NCI-H1417 (cell line): ENCODE measurements at regions not wholly inside any gene's neighbourhood (a gene's known extent, or its start where the extent isn't known, plus 50 kb on each side); places are given as distances from the start of the nearest gene placed in this dataset.
"Not testable (repeated sequence)": the region's sequence is repeated elsewhere in the genome, so short reads cannot be mapped to it uniquely, and the experiment has no call there.

ENCODE experiments used
- DNase-seq, 3 experiments: peaks; one replicate each; lab custom pipeline; 2025; lab: John Stamatoyannopoulos, UW

GRCh38 chr1:5634893-5635292 is 357.3 kb downstream of the NPHP4 start:
- DNase-seq: no peak

DNA sequence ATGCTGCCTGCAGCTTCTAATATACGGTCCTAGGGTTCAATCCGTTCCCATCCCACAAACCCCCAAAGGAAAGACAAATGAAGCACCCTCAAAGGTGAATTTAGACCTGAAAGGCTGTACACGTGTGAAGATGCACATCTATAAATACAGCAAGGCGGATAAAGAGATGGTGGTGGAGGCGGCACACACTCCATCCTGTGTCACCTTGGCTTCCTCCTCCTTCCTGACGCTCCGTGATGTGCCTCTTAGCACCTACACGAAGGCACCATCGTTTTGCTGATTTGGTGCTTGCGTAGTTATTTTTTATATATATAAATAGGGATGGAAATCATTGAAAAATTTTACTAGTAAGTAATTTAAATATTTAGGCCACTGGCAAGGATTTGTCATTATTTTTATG is 359.4 kb downstream of the NPHP4 start:
- no peak for DNase-seq

GRCh38 chr1:5632224-5632623 is 360.0 kb downstream of the NPHP4 start:
- no peak for DNase-seq

GRCh38 chr1:5628416-5628815 is 363.8 kb downstream of the NPHP4 start:
- DNase-seq: no peak

- DNase-seq: no peak
Observed at GRCh38 chr1:5623399-5623798, 368.8 kb downstream of the NPHP4 start.

GRCh38 chr1:5622412-5622811 is 369.8 kb downstream of the NPHP4 start:
- DNase-seq: no peak

- DNase-seq: no peak
Observed at GRCh38 chr1:5621692-5622091, 370.5 kb downstream of the NPHP4 start.

- DNase-seq: peak; percentile 39 to 67 (median 40)
Observed at GRCh38 chr1:5620997-5621396, 371.2 kb downstream of the NPHP4 start.

- peak in 1 of 3 experiments; percentile 35 for DNase-seq
Observed at GRCh38 chr1:5620418-5620817, 371.8 kb downstream of the NPHP4 start.

GRCh38 chr1:5619469-5619868 is 372.8 kb downstream of the NPHP4 start:
- DNase-seq: no peak

GRCh38 chr1:5617546-5617945 is 374.7 kb downstream of the NPHP4 start:
- no peak for DNase-seq

- DNase-seq: no peak
Observed at GRCh38 chr1:5617179-5617520, 375.1 kb downstream of the NPHP4 start.

DNA sequence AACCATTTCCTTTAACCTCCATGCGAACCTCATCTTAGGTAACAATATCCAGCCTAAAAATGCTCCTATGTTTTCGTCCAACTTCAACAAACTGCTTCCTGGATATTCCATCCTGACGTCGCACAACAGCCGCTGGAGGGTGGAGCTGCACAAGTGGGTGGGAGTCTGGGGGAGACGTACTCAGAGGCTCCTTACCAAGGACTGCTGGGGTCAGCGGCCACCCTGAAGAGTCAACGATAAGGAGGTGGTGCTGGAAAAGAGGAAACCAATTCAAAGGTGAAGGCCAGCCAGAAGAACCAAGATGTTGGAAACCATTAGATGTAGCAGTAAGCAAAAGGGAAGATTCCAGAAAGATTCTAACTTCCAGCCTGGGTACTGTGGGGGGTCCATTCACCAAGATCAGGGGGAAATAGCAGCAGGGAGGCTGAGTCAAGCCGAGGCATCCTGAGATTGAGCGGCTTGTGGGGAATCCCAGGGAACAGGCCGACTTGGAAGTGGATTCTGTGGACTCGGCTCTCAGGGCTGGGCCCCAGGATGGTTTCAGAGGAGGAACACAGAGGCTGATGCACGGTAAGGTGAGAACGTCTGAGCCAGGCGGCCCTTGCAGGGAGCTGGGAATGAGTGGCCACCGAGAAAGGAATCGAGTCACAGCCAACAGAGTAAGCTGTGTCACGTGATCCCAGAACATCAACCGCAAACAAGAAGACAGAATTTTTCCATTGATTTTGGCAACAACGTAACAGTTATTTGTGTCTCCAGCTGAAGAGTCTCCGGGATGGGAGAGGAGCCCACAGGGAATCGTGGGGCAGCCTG is 375.7 kb downstream of the NPHP4 start:
- DNase-seq: no peak

- no peak for DNase-seq
Observed at GRCh38 chr1:5615076-5615475, 377.1 kb downstream of the NPHP4 start.

DNA sequence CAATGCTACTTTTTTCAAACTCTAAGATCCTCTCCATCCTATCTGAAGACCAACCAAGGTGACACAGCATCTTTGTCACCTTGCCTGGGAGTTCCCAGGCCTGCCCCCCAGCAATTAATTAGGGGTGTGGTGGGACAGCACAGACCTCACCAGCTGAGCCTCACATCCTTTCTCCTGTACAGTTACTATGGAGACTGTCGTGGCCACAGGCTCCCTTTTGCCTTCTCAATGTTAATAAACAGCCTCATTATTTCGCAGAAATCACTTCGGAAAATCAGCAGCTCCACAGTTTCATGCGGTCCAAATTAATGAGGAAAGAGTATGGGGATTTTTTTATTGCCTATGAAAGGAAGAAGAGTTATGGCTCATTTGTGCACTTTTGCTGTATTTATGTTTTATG is 378.3 kb downstream of the NPHP4 start:
- DNase-seq: peak in 1 of 3 experiments; percentile 47

GRCh38 chr1:5611851-5612250 is 380.4 kb downstream of the NPHP4 start:
- no peak for DNase-seq

- DNase-seq: no peak
Observed at GRCh38 chr1:5611431-5611830, 380.8 kb downstream of the NPHP4 start.

GRCh38 chr1:5610432-5610831 is 381.8 kb downstream of the NPHP4 start:
- no peak for DNase-seq

DNA sequence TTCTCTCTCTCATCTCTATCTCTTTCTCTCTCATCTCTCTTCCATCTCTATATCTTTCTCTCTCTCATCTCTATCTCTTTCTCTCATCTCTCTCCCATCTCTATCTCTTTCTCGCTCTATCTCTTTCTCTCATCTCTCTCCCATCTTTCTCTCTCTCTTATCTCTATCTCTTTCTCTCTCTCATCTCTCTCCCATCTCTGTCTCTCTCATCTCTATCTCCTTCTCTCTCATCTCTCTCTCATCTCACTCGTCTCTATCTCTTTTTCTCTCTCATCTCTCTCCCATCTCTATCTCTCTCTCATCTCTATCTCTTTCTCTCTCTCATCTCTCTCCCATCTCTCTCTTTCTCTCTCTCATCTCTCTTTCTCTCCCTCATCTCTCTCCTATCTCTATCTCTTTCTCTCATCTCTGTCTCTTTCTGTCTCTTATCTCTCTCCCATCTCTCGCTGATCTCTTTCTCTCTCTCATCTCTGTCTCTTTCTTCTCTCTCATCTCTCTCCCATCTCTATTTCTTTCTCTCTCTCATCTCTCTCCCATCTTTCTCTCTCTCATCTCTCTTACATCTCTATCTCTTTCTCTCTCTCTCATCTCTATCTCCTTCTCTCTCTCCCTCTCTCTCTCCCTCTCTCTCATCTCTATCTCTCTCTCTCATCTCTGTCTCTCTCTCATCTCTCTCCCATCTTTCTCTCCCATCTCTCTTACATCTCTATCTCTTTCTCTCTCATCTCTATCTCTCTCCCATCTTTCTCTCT is 388.7 kb downstream of the NPHP4 start:
- no peak for DNase-seq

DNA sequence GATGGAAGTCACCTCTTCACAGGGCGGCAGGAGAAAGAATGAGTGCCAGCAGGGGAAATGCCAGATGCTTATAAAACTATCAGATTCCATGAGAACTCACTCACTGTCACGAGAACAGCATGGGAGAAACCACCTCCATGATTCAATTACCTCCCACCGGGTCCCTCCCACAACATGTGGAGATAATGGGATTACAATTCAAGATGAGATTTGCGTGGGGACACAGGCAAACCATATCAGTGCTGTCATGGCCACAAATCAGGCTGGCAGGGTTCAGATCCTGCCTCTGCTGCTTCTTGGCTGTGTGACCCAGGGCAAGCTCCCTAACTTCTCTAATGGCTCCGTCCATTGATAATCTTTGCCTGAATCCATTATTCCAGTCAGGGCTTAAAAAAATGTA is 389.5 kb downstream of the NPHP4 start:
- DNase-seq: not testable (repeated sequence)

- DNase-seq: no peak
Observed at GRCh38 chr1:5601516-5601915, 390.7 kb downstream of the NPHP4 start.

- DNase-seq: no peak
Observed at GRCh38 chr1:5599541-5599940, 392.7 kb downstream of the NPHP4 start.

- DNase-seq: no peak
Observed at GRCh38 chr1:5598824-5599395, 393.3 kb downstream of the NPHP4 start.
